ENCODE measurements at regions not wholly inside any gene's neighbourhood (a gene's known extent, or its start where the extent isn't known, plus 50 kb on each side); places are given as distances from the start of the nearest gene placed in this dataset.

GRCh38 chr22:49381595-49382450 lies 445.9 kb downstream of the BRD1 start:
- TF ChIP-seq CTCF (IDR thresholded peaks at IDR 0.05) (no peak), EP300 (IDR thresholded peaks at IDR 0.05) (no peak), POLR2AphosphoS5 (IDR thresholded peaks at IDR 0.05) (no peak)
